ENCODE measurements at regions not wholly inside any gene's neighbourhood (a gene's known extent, or its start where the extent isn't known, plus 50 kb on each side); places are given as distances from the start of the nearest gene placed in this dataset.
"Not testable (repeated sequence)": the region's sequence is repeated elsewhere in the genome, so short reads cannot be mapped to it uniquely, and the experiment has no call there.

GRCh38 chr9:97248252-97248651 lies 59.2 kb upstream of the CCDC180 start:
- not testable (repeated sequence) for H3K36me3 Mint-ChIP-seq (ENCODE audit: low read depth); H3K4me3 Mint-ChIP-seq; H3K27me3 Mint-ChIP-seq (ENCODE audit: low read depth); H3K4me1 Mint-ChIP-seq (ENCODE audit: low read depth); DNase-seq (ENCODE audit: low spot score); H3K27ac Mint-ChIP-seq; H3K9me3 Mint-ChIP-seq

GRCh38 chr9:97243606-97244005 lies 63.9 kb upstream of the CCDC180 start:
- DNase-seq (ENCODE audit: low spot score): no peak
- H3K4me3 Mint-ChIP-seq: no peak overlapping the region
- H3K9me3 Mint-ChIP-seq: no peaks in the 10 kb centered on the region
- no peak overlapping the region for H3K27ac Mint-ChIP-seq
- H3K27me3 Mint-ChIP-seq (ENCODE audit: low read depth): no peaks in the 10 kb centered on the region
- H3K4me1 Mint-ChIP-seq (ENCODE audit: low read depth): peaks cover 8% of the 10 kb centered on the region
- peaks cover 1% of the 10 kb centered on the region for H3K36me3 Mint-ChIP-seq (ENCODE audit: low read depth)

DNA sequence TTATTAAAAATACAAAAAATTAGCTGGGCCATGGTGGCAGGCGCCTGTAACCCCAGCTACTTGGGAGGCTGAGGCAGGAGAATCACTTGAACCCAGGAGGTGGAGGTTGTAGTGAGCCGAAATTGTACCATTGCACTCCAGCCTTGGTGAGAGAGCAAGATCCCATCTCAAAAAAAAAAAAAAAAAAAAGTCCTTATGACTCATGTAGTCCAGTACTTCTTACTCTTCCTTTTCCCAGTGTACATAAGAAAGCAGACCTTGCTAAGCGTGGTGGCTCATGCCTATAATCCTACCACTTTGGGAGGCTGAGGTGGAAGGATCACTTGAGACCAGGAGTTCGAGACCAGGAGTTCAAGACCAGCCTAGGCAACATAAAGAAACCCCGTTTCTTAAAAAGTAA lies 66.0 kb upstream of the CCDC180 start:
- H3K4me1 Mint-ChIP-seq (ENCODE audit: low read depth): peaks cover 11% of the 10 kb centered on the region

GRCh38 chr9:97237951-97238889 lies 69.2 kb upstream of the CCDC180 start:
- Mint-ChIP-seq H3K27ac (peak overlapping the region; percentile 95), H3K36me3 (ENCODE audit: low read depth) (peaks cover 1% of the 10 kb centered on the region), H3K9me3 (no peaks in the 10 kb centered on the region), H3K27me3 (ENCODE audit: low read depth) (peaks cover 4% of the 10 kb centered on the region), H3K4me1 (ENCODE audit: low read depth) (peaks cover 11% of the 10 kb centered on the region), H3K4me3 (peak overlapping the region; percentile 96)
- DNase-seq (ENCODE audit: low spot score): peak; percentile 76

More for the DNA sequence above, 66.0 kb upstream of the CCDC180 start:
- H3K36me3 Mint-ChIP-seq (ENCODE audit: low read depth); H3K9me3 Mint-ChIP-seq; H3K27ac Mint-ChIP-seq; H3K27me3 Mint-ChIP-seq (ENCODE audit: low read depth); DNase-seq (ENCODE audit: low spot score); H3K4me3 Mint-ChIP-seq: not testable (repeated sequence)

GRCh38 chr9:97237311-97237786 lies 70.1 kb upstream of the CCDC180 start:
- H3K36me3 Mint-ChIP-seq (ENCODE audit: low read depth): peaks cover 1% of the 10 kb centered on the region

GRCh38 chr9:97233009-97233400 lies 74.5 kb upstream of the CCDC180 start:
- H3K36me3 Mint-ChIP-seq (ENCODE audit: low read depth); H3K27ac Mint-ChIP-seq; H3K9me3 Mint-ChIP-seq; H3K4me1 Mint-ChIP-seq (ENCODE audit: low read depth); H3K27me3 Mint-ChIP-seq (ENCODE audit: low read depth); DNase-seq (ENCODE audit: low spot score); H3K4me3 Mint-ChIP-seq: not testable (repeated sequence)

More at GRCh38 chr9:97237311-97237786, 70.1 kb upstream of the CCDC180 start:
- H3K27me3 Mint-ChIP-seq (ENCODE audit: low read depth): peaks cover 4% of the 10 kb centered on the region
- peaks cover 11% of the 10 kb centered on the region for H3K4me1 Mint-ChIP-seq (ENCODE audit: low read depth)
- no peak for DNase-seq (ENCODE audit: low spot score)
- peak overlapping the region; percentile 82 for H3K4me3 Mint-ChIP-seq
- peak overlapping the region; percentile 95 for H3K27ac Mint-ChIP-seq
- no peaks in the 10 kb centered on the region for H3K9me3 Mint-ChIP-seq

- H3K4me3 Mint-ChIP-seq; H3K27ac Mint-ChIP-seq; H3K27me3 Mint-ChIP-seq (ENCODE audit: low read depth): not testable (repeated sequence)
These were observed 75.1 kb upstream of the CCDC180 start for GRCh38 chr9:97232060-97233008.

DNA sequence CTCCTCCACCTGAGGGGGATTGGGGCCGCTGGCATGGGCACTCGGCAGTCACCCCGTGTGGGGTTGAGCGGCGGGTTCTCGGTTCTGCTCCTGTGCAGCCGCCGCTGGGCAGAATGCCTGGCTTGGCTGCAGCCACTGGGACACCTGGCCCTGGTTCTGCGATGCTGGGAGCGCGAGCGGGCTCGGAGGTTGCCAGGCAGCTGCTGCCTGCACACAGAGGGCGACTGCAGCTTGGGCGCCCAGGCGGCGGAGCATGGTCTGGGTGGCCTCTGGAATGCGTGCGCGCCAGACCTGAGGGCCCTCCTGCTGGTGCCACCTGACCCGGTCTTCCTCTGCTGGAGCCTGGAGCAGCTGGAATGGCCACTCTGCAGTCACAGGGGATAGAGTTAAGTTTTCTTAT lies 85.1 kb upstream of the CCDC180 start:
- DNase-seq (ENCODE audit: low spot score); H3K4me1 Mint-ChIP-seq (ENCODE audit: low read depth): not testable (repeated sequence)

More at GRCh38 chr9:97232060-97233008, 75.1 kb upstream of the CCDC180 start:
- not testable (repeated sequence) for DNase-seq (ENCODE audit: low spot score); H3K9me3 Mint-ChIP-seq; H3K4me1 Mint-ChIP-seq (ENCODE audit: low read depth); H3K36me3 Mint-ChIP-seq (ENCODE audit: low read depth)

GRCh38 chr9:97221478-97222355 lies 85.7 kb upstream of the CCDC180 start:
- H3K4me1 Mint-ChIP-seq (ENCODE audit: low read depth); H3K36me3 Mint-ChIP-seq (ENCODE audit: low read depth); H3K27ac Mint-ChIP-seq; H3K9me3 Mint-ChIP-seq: not testable (repeated sequence)
- peaks cover 69% of the 10 kb centered on the region for H3K27me3 Mint-ChIP-seq (ENCODE audit: low read depth)
- DNase-seq (ENCODE audit: low spot score): peak; percentile 59
- peak overlapping the region; percentile 57 for H3K4me3 Mint-ChIP-seq

More for the DNA sequence above, 85.1 kb upstream of the CCDC180 start:
- not testable (repeated sequence) for H3K36me3 Mint-ChIP-seq (ENCODE audit: low read depth); H3K9me3 Mint-ChIP-seq; H3K4me3 Mint-ChIP-seq; H3K27ac Mint-ChIP-seq
- peaks cover 72% of the 10 kb centered on the region for H3K27me3 Mint-ChIP-seq (ENCODE audit: low read depth)

- Mint-ChIP-seq H3K27ac (no peak overlapping the region), H3K4me1 (ENCODE audit: low read depth) (peaks cover 4% of the 10 kb centered on the region), H3K36me3 (ENCODE audit: low read depth) (no peaks in the 10 kb centered on the region), H3K9me3 (no peaks in the 10 kb centered on the region), H3K27me3 (ENCODE audit: low read depth) (peaks cover 72% of the 10 kb centered on the region), H3K4me3 (peak overlapping the region; percentile 57)
- DNase-seq (ENCODE audit: low spot score): no peak
These were observed 86.5 kb upstream of the CCDC180 start for GRCh38 chr9:97220894-97221477.

DNA sequence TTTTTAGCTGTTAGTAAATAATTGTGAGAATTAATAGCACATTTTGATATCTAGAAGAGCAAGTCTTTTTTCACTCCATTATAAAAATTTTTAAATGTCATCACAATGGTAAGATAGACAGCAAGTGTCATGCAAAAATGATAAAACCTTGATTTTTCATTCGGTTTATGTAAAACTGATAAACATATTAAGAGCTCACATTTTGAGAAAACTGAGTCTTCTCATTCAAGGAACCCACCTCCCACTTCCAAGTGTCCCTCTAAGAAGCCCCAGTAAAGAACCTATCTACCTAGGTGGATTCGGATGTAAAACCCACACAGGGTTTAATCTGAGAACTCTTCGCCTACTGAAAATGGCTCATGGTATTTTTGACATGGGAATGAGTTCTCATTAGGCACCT lies 87.1 kb upstream of the CCDC180 start:
- DNase-seq (ENCODE audit: low spot score); H3K4me3 Mint-ChIP-seq; H3K9me3 Mint-ChIP-seq; H3K4me1 Mint-ChIP-seq (ENCODE audit: low read depth); H3K36me3 Mint-ChIP-seq (ENCODE audit: low read depth); H3K27ac Mint-ChIP-seq: not testable (repeated sequence)
- H3K27me3 Mint-ChIP-seq (ENCODE audit: low read depth): peaks cover 70% of the 10 kb centered on the region

GRCh38 chr9:97219443-97220140 lies 87.9 kb upstream of the CCDC180 start:
- peaks cover 71% of the 10 kb centered on the region for H3K27me3 Mint-ChIP-seq (ENCODE audit: low read depth)
- not testable (repeated sequence) for DNase-seq (ENCODE audit: low spot score); H3K4me1 Mint-ChIP-seq (ENCODE audit: low read depth); H3K4me3 Mint-ChIP-seq; H3K27ac Mint-ChIP-seq; H3K36me3 Mint-ChIP-seq (ENCODE audit: low read depth); H3K9me3 Mint-ChIP-seq
